ENCODE measurements at regions not wholly inside any gene's neighbourhood (a gene's known extent, or its start where the extent isn't known, plus 50 kb on each side); places are given as distances from the start of the nearest gene placed in this dataset.

DNA sequence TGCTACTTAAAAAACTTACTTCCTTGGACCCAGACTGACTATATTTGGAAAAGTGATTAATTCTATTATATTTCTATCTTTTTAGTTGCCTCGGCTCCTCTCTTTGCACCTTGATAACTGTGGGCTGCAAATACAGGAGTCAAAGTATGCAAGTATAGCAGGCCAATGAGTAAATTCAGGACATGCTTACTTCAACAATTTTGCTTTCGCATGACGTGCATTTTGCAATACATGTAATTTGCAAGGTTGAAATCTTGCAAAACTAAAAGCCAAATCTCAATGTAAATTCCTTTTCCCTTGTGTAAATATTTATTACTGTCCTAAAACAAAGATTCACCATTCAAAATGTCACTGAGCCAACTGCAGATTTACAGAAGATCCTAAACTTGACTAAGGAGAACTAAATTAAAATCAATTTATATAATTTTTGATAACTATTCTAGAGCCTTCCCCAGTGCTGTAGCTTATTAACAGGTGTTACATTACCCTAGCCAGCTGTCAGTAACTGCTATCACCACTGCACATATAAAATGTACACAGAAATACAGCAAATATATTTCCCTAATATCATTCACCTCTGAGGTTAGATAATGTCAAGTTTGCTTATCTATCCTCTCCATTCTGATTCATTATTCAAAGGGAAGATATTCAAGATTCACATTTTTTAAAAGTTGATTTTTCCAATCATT, 1069.5 kb downstream of the TRHDE start:
- TF ChIP-seq, protein P1, sequence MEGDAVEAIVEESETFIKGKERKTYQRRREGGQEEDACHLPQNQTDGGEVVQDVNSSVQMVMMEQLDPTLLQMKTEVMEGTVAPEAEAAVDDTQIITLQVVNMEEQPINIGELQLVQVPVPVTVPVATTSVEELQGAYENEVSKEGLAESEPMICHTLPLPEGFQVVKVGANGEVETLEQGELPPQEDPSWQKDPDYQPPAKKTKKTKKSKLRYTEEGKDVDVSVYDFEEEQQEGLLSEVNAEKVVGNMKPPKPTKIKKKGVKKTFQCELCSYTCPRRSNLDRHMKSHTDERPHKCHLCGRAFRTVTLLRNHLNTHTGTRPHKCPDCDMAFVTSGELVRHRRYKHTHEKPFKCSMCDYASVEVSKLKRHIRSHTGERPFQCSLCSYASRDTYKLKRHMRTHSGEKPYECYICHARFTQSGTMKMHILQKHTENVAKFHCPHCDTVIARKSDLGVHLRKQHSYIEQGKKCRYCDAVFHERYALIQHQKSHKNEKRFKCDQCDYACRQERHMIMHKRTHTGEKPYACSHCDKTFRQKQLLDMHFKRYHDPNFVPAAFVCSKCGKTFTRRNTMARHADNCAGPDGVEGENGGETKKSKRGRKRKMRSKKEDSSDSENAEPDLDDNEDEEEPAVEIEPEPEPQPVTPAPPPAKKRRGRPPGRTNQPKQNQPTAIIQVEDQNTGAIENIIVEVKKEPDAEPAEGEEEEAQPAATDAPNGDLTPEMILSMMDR (IDR thresholded peaks at IDR 0.05) = no peak
- Mint-ChIP-seq H3K27me3 (ENCODE audit: low read depth) (no peaks in the 10 kb centered on the region), H3K9me3 (ENCODE audit: low read depth) (no peaks in the 10 kb centered on the region), H3K4me3 (ENCODE audit: unreplicated experiment) (no peak overlapping the region), H3K36me3 (ENCODE audit: low read depth) (no peaks in the 10 kb centered on the region), H3K27ac (ENCODE audit: unreplicated experiment) (no peak overlapping the region), H3K4me1 (ENCODE audit: low read depth) (no peaks in the 10 kb centered on the region)
- DNase-seq (ENCODE audit: low spot score) = no peak

DNA sequence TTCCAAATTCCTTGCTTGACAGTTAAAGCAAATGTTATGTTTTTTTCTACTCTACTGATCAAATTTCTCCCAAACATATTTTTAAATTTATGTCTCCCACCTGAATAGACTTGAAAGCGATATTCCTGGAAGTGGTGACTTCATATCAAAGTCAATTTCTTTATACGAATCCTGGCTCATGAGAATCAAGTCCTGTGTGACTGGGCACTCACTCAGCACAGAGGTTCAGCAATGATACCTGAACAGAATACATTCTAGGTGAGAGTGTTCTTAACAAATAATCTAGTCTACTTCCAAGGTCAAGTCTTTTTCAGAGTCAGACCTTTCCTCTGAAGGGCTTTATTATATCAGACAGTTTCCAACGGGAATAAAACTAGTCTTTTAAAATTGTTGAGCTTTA, 1070.6 kb downstream of the TRHDE start:
- TF ChIP-seq, protein P1 (IDR thresholded peaks at IDR 0.05) = no peak
- no peaks in the 10 kb centered on the region for H3K36me3 Mint-ChIP-seq (ENCODE audit: low read depth)
- no peak overlapping the region for H3K27ac Mint-ChIP-seq (ENCODE audit: unreplicated experiment)
- H3K9me3 Mint-ChIP-seq (ENCODE audit: low read depth) = peaks cover 10% of the 10 kb centered on the region
- no peaks in the 10 kb centered on the region for H3K27me3 Mint-ChIP-seq (ENCODE audit: low read depth)
- no peaks in the 10 kb centered on the region for H3K4me1 Mint-ChIP-seq (ENCODE audit: low read depth)
- no peak for DNase-seq (ENCODE audit: low spot score)
- H3K4me3 Mint-ChIP-seq (ENCODE audit: unreplicated experiment) = no peak overlapping the region

GRCh38 chr12:73352826-73353225, 1080.7 kb downstream of the TRHDE start:
- TF ChIP-seq, protein P1 (IDR thresholded peaks at IDR 0.05) = no peak
- Mint-ChIP-seq H3K36me3 (ENCODE audit: low read depth) (no peaks in the 10 kb centered on the region), H3K27me3 (ENCODE audit: low read depth) (no peaks in the 10 kb centered on the region), H3K9me3 (ENCODE audit: low read depth) (peaks cover 17% of the 10 kb centered on the region), H3K4me1 (ENCODE audit: low read depth) (no peaks in the 10 kb centered on the region), H3K27ac (ENCODE audit: unreplicated experiment) (no peak overlapping the region), H3K4me3 (ENCODE audit: unreplicated experiment) (no peak overlapping the region)
- DNase-seq (ENCODE audit: low spot score) = no peak

- Mint-ChIP-seq H3K4me3 (ENCODE audit: unreplicated experiment) (no peak overlapping the region), H3K9me3 (ENCODE audit: low read depth) (peaks cover 7% of the 10 kb centered on the region), H3K27me3 (ENCODE audit: low read depth) (peaks cover 2% of the 10 kb centered on the region), H3K27ac (ENCODE audit: unreplicated experiment) (no peak overlapping the region), H3K4me1 (ENCODE audit: low read depth) (no peaks in the 10 kb centered on the region), H3K36me3 (ENCODE audit: low read depth) (no peaks in the 10 kb centered on the region)
- TF ChIP-seq, protein P1 (IDR thresholded peaks at IDR 0.05) = no peak
- no peak for DNase-seq (ENCODE audit: low spot score)
These were observed 1089.1 kb downstream of the TRHDE start for GRCh38 chr12:73361156-73361863.

DNA sequence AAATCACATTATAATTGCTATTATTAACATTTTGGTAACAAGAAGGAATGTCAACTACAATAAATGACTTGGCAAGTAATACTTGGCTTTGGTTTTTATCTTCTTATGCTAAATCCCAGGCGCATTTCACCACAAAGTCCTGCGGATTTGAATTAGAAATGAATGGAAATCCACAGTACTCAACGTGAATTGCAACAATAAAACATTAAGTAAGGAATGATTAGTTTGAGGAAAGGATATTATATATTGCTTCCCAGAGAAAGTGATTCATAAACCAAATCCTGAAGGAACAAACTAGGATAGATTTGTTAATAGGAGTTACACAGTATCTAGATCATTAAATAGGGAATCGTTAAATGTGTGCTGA, 1089.7 kb downstream of the TRHDE start:
- TF ChIP-seq, protein P1 (IDR thresholded peaks at IDR 0.05) = no peak
- DNase-seq (ENCODE audit: low spot score) = no peak
- no peaks in the 10 kb centered on the region for H3K36me3 Mint-ChIP-seq (ENCODE audit: low read depth)
- no peaks in the 10 kb centered on the region for H3K4me1 Mint-ChIP-seq (ENCODE audit: low read depth)
- no peak overlapping the region for H3K27ac Mint-ChIP-seq (ENCODE audit: unreplicated experiment)
- peaks cover 2% of the 10 kb centered on the region for H3K27me3 Mint-ChIP-seq (ENCODE audit: low read depth)
- peaks cover 6% of the 10 kb centered on the region for H3K9me3 Mint-ChIP-seq (ENCODE audit: low read depth)
- H3K4me3 Mint-ChIP-seq (ENCODE audit: unreplicated experiment) = no peak overlapping the region

Data from chondrocyte (in vitro differentiated cells).